Renal cortex interstitium (tissue), 11 donors: ENCODE measurements at regions not wholly inside any gene's neighbourhood (a gene's known extent, or its start where the extent isn't known, plus 50 kb on each side); places are given as distances from the start of the nearest gene placed in this dataset.

Experiments
- DNase-seq, 11 donors: peaks; one replicate each; pipeline ENCODE4 v3.0.0-alpha.2; 2013; ENCODE audit warnings: low read depth in 9 of 11, low spot score in 4 of 11; ENCODE audit errors: extremely low read depth in 1 of 11

- DNase-seq: no peak
Observed at GRCh38 chr1:38243106-38243505, 196.5 kb upstream of the POU3F1 start.

DNA sequence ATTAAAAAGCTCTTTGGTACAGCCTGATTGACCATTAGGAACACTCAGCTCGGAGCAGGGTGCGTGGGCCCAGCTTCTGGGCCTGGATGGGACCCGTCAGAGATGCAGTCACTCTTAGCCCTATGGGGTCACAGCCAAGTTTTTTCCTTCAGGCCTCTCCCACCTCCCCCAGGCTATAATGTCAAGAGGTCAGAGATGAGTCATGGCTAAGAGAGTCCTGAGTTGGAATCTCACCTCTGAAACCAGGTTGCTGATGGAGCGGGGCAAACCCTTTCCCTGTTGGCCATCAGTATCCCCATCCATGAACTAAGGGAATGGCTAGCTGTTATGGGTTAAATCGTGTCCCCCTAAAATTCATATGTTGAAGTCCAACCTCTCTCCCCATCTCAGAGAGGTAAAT lies 195.9 kb upstream of the POU3F1 start:
- no peak for DNase-seq

DNA sequence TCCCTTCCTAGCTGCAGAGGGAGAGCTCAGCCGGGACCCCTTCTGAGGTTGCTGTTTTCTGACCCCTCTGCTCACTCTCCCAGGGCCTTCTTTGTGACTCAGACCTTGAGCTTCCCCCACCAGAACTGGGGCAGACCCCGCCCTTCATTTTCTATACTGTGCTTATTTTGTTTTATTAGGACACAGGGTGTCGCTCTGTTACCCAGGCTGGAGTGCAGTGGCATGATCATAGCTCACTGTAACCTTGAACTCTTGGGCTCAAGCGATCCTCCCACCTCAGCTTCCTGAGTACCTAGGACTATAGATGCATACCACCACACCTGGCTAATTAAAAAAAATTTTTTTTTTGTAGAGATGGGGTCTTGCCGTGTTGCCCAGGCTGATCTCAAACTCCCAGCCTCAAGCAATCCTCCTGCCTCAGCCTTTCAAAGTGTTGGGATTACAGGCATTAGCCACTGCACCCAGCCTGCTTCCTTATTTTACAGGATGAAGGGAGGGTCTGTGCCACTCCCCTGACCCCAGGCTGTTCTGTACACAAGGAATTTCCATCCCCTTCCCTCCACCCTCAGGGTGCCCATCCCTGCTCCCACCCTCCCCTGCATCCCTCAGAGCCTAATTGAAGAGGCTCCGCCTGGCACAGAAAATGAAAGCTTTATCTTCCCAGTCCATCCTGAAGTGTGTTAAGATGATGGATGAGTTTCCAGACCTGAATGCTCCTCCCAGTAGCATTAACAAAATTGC lies 195.2 kb upstream of the POU3F1 start:
- no peak for DNase-seq

DNA sequence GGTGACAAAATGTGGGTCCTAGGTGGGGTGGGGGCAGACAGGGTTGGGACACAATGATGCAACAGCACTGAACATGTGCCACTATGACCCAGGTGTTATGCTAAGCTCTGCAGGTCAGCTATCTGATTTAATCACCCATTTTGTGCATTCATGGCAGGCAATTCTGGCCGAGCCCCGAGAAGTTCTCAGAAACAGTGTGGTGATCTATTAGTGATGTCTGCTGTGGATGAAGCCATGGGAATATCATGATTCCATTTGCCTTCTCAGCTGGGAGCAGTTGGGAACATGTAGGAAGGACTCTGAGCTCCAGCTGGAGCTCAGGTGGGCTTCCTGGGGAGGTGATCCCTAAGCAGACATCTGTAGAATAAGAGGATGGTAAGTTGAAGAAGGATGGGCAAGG lies 194.0 kb upstream of the POU3F1 start:
- no peak for DNase-seq

GRCh38 chr1:38239258-38239835 lies 192.8 kb upstream of the POU3F1 start:
- no peak for DNase-seq

DNA sequence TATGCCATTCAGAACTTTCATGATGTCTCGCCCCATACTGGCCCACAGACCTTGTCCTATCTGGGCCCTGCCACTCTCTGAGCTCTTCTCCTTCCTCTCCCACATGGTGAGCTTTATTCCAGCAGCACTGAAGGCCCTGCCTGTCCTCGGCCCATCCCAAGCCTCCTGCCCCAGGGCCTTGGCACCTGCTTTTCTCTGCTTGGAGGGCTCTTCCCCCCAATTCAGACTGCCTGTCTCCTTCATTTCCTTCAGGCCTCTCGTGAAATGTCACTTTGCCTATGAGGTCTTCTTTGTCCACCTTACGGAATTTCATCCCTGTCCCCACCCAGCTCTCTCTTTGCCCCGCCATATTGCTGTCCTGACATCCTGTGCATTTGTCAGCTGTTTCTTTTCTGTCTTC lies 191.7 kb upstream of the POU3F1 start:
- DNase-seq: no peak

- no peak for DNase-seq
Observed at GRCh38 chr1:38235705-38236104, 189.1 kb upstream of the POU3F1 start.

GRCh38 chr1:38231941-38232340 lies 185.3 kb upstream of the POU3F1 start:
- no peak for DNase-seq

DNA sequence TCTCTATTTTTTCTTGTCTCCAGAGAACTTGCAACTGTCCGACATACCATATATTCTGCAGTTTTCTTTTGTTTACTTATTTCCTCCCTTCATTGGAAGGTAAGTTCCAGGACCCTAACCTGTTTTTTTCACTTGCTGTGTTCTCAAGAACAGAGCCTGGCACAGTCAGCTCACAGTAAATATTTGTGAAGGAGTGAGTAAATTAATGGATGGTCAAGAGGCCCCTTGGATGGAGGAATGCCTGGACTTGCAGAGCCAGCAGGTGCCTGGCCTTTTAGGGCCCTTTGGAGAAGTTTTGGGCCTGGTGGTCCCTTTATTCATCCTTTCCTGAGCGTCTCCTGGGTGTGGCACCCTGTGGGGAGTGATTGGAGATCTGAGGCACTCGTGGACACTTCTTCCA lies 182.1 kb upstream of the POU3F1 start:
- no peak for DNase-seq

- DNase-seq: no peak
Observed at GRCh38 chr1:38225745-38226144, 179.2 kb upstream of the POU3F1 start.

- DNase-seq: no peak
Observed at GRCh38 chr1:38223391-38223790, 176.8 kb upstream of the POU3F1 start.

GRCh38 chr1:38222891-38223290 lies 176.3 kb upstream of the POU3F1 start:
- no peak for DNase-seq

DNA sequence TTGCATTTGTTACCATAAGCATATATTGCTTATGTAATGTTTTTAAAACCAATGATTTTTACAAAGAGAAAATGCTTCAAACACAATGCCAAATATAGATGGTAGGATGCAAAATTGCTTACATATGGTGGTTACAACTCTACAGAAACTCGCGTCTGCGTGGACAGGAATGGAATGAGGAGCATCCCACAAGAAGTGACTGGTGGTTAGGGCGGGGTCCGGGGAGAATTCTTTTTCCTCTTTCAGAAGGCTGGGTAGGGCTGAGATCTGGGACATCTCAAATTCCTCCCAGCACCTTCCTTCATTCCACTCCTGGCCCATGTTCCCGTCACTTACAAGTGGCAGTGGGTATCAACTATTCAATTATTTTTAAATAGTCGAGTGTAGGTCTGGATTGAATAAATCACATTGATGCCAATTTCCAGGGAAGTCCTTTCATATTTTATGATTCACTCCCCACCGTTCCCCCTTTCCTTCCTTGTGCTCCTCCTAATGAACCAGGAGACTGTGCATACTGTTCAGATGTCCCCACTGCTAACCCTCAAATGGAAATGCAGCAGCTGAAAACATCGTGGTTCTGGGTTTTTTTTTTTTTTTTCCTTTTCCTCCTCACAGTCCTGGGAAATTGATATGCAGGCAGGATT lies 174.5 kb upstream of the POU3F1 start:
- no peak for DNase-seq

GRCh38 chr1:38217316-38217715 lies 170.7 kb upstream of the POU3F1 start:
- DNase-seq: no peak

GRCh38 chr1:38213646-38214434 lies 167.2 kb upstream of the POU3F1 start:
- peak in 4 of 11 donors; percentile 34 to 69 (median 54) for DNase-seq

DNA sequence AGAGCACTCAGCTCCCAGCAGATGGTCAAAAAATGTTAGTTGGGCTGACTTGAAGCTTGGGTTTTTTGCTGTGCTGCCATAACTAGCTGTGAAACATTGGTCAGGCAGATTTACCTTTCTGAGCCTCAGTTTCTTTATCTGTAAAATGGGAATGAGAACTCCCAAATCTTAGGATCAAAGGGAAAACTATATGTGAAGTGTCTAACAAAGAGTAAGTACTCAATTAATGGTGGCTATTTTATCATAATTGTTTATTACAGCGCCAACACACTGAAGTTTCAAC lies 164.2 kb upstream of the POU3F1 start:
- no peak for DNase-seq

DNA sequence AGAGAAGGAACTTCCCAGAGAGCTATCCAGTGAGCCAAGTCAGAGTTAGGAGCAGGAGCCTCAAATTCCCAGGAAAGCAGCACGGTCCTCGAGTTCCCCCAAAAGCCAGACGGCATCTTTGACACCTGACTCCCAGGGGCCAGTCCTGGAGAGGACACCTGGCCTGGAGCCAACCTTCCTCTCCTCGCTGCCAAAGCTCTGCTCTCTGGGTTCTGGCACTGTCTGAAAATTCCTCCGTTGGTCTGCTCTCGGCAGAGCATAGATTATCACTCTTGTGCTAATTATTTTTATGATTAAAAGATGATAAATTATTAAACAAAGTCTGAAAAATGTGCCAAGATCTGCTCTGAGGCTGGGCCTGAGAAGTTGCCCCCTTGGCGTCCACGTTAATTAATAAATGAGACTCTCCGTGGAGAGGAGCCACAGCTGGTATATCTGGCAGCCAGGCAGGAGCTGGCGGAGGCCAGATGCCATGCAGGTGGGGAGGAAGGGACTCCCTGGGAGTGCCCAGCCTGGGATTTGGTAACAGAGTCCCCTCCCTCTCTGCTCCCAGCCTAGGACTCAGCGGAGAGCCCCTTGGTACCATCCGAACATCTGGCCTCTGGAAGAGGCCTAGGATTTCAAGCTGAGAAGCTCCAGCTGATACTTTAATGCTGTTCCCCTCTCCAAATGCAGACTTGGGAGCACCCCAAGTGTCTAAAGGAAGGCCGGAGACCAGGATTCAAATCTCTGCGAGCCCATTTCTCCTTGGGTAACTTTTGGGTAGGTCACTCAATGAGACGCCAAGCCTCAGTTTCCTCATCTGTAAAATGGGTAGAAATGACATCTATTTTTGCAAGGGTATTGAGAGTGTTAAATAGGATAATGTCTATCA lies 163.7 kb upstream of the POU3F1 start:
- no peak for DNase-seq

GRCh38 chr1:38208716-38209632 lies 162.4 kb upstream of the POU3F1 start:
- peak in 2 of 11 donors; percentile 35 to 37 for DNase-seq
